Fibroblast of peridontal ligament (primary cell): ENCODE measurements at regions not wholly inside any gene's neighbourhood (a gene's known extent, or its start where the extent isn't known, plus 50 kb on each side); places are given as distances from the start of the nearest gene placed in this dataset.

Source experiments
- DNase-seq: peaks from one replicate; pipeline ENCODE4 v3.0.0-alpha.2; 2010; ENCODE audit errors: extremely low read depth

DNA sequence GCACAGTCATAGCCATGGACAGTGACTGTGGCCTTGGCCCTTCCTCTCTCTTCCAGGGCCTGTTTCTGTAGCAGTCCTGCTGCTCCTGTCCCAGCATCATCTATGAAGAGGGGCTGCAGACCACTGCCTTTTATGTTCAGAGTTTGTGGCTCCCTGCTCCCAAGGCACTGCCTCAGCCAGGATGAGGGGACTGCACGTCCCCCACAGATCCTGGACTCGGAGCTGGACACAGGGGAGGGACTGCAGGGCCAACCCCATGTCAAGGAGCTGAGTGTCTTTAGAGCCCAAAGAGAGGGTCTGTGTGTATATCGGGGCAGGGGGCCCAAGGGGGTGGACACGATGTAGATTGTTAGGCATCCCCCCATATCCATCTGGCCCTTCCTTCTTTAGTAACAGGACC lies 60.6 kb upstream of the DIO3 start:
- DNase-seq: no peak

GRCh38 chr14:101501341-101501740 lies 60.0 kb upstream of the DIO3 start:
- no peak for DNase-seq

GRCh38 chr14:101501858-101502615 lies 59.3 kb upstream of the DIO3 start:
- no peak for DNase-seq

DNA sequence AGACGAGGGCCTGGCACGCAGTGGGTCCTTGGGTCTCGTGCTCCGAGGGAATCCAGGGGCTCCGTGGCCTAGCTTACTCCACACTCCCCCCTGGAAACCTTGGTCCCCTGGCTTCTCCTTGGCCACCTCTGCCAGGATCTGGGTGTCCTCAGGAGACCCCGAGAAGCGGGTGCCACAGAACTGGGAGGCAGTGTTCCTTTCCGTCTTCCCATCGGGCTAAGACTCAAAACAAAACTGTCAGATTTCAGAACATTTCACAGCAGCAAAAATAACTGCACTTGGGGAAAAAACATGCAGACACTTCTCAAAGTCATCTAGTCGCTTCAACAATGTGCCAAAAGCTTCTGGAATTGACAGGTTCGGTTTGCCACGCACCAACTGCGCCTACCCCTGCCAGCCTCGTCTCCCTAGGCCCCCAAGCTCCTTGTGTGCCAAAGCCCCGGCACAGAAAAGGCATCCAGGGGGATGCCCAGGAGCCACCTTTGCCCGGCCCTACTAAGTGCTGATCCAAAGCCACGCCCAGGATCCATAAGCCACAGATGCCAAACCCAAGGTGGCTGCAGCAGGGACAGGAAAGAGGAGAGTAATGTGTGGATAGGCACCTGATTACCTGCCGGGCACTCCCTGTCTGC lies 58.4 kb upstream of the DIO3 start:
- no peak for DNase-seq

GRCh38 chr14:101503431-101504095 lies 57.7 kb upstream of the DIO3 start:
- no peak for DNase-seq

GRCh38 chr14:101504096-101504948 lies 57.0 kb upstream of the DIO3 start:
- no peak for DNase-seq

- DNase-seq: no peak
Measured at GRCh38 chr14:101505236-101505970, 55.9 kb upstream of the DIO3 start.

GRCh38 chr14:101506211-101506925 lies 54.9 kb upstream of the DIO3 start:
- DNase-seq: no peak

GRCh38 chr14:101506926-101507835 lies 54.1 kb upstream of the DIO3 start:
- no peak for DNase-seq

DNA sequence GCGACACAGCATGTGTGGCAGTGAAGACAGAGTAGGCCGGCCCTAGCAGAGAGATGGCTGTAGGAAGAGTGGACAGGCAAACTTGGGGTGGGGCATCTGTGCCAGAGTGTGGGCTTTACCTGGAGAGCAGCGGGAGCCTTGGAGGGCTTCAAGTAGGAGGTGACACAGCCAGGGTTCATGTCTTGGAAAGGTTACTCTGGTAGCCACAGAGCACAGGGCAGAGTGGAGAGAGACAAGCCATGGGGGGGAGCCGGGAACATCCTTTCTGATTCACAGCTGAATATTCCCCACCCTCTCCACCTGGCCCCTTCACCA lies 53.5 kb upstream of the DIO3 start:
- DNase-seq: no peak

- no peak for DNase-seq
Measured at GRCh38 chr14:101508196-101508947, 52.9 kb upstream of the DIO3 start.

GRCh38 chr14:101508948-101509729 lies 52.2 kb upstream of the DIO3 start:
- DNase-seq: no peak

GRCh38 chr14:101509730-101510371 lies 51.4 kb upstream of the DIO3 start:
- DNase-seq: no peak

- DNase-seq: no peak
Measured at GRCh38 chr14:101511199-101511598, 50.1 kb upstream of the DIO3 start.
